ENCODE measurements at regions not wholly inside any gene's neighbourhood (a gene's known extent, or its start where the extent isn't known, plus 50 kb on each side); places are given as distances from the start of the nearest gene placed in this dataset.

DNA sequence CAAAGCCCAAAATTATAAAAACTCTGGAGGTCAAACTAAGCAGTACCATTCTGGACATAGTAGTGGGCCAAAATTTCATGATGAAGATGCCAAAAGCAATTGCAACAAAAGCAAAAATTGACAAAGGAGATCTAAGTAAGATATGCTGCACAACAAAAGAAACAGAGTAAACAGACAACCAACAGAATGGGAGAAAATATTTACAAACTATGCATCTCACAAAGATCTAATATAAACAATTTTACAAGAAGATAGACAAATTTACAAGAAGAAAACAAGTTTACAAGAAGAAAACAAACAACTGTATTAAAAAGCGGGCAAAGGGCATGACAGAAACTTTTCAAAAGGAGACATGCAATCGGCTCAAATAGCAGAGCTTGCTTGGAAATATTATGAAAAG lies 396.9 kb downstream of the CDH9 start:
- Histone ChIP-seq H3K18ac (ENCODE audit: low read depth, low read length) (no peak overlapping the region), H2AK9ac (replicated peaks; ENCODE audit: low read depth, low read length, poor library complexity) (no peak overlapping the region), H3K9me1 (ENCODE audit: insufficient read depth, low read length) (no peaks in the 10 kb centered on the region), H4K20me1 (ENCODE audit: insufficient read depth, low read length) (no peaks in the 10 kb centered on the region), H3K27me3 (ENCODE audit: control insufficient read depth, insufficient read depth, low read length) (no peaks in the 10 kb centered on the region), H2AFZ (replicated peaks; ENCODE audit: low read length, poor library complexity) (no peak overlapping the region), H3K4me2 (ENCODE audit: low read depth, low read length) (no peak overlapping the region), H3K23ac (ENCODE audit: low read depth, low read length) (no peak overlapping the region), H3K56ac (ENCODE audit: extremely low read depth, insufficient read depth, low read length) (no peak overlapping the region), H3K27ac (ENCODE audit: insufficient read depth, low read length) (no peak overlapping the region), H4K5ac (ENCODE audit: low read depth, low read length) (no peak overlapping the region), H3K9me3 (ENCODE audit: control insufficient read depth, insufficient read depth, low read length) (no peaks in the 10 kb centered on the region; the same call in 1 of the 2 replicates), H3K9ac (ENCODE audit: low read depth, low read length) (no peak overlapping the region), H3K79me1 (ENCODE audit: low read depth in 1 of 2, low read length in 2 of 2) (no peaks in the 10 kb centered on the region), H2BK15ac (ENCODE audit: low read depth, low read length) (no peak overlapping the region), H3K4me1 (ENCODE audit: control insufficient read depth, insufficient read depth, low read length) (no peaks in the 10 kb centered on the region), H3K4ac (ENCODE audit: low read depth, low read length) (no peak overlapping the region), H3K4me3 (ENCODE audit: insufficient read depth, low read depth, low read length) (no peak overlapping the region), H2BK20ac (ENCODE audit: low read depth, low read length) (no peak overlapping the region), H4K8ac (ENCODE audit: low read depth in 2 of 2, low read length in 2 of 2) (no peak overlapping the region), H3K36me3 (ENCODE audit: control insufficient read depth, insufficient read depth, low read length) (no peaks in the 10 kb centered on the region), H2BK5ac (ENCODE audit: low read depth, low read length, poor library complexity, severe bottlenecking) (no peak overlapping the region), H4K91ac (ENCODE audit: insufficient read depth, low read depth, low read length) (no peak overlapping the region), H2BK120ac (ENCODE audit: low read depth, low read length) (no peak overlapping the region), H2AK5ac (ENCODE audit: low read depth, low read length) (no peak overlapping the region), H3K14ac (replicated peaks; ENCODE audit: low read depth, low read length) (no peak overlapping the region)
- DNase-seq (no peak), ATAC-seq (ENCODE audit: low read depth) (no peak)
- intact Hi-C loops (cut with micrococcal nuclease) (no loop called here), in situ Hi-C loops (cut with MboI; ENCODE audit: low sequenced_read_pairs) (no loop called here), dilution Hi-C loops (cut with HindIII; ENCODE audit: low sequenced_read_pairs, unreplicated experiment) (no loop called here)
- BruUV-seq (replicated peaks), result no TSS peak
- POLR2A ChIA-PET (ENCODE audit: unreplicated experiment), result no interaction called here
- TF ChIP-seq MAFK (IDR thresholded peaks at IDR 0.05; ENCODE audit: low read depth, low read length) (no peak), FOS (IDR thresholded peaks at IDR 0.05; ENCODE audit: low read depth, low read length) (no peak), BHLHE40 (IDR thresholded peaks at IDR 0.05; ENCODE audit: low read depth, low read length) (no peak), USF2 (IDR thresholded peaks at IDR 0.05; ENCODE audit: low read depth, low read length) (no peak), MAZ (IDR thresholded peaks at IDR 0.05; ENCODE audit: borderline replicate concordance, low read depth, low read length) (no peak), CHD1 (IDR thresholded peaks at IDR 0.05; ENCODE audit: low read depth, low read length) (no peak), CEBPB (IDR thresholded peaks at IDR 0.05; ENCODE audit: low read depth, low read length) (no peak), RCOR1 (IDR thresholded peaks at IDR 0.05; ENCODE audit: insufficient replicate concordance, low read length) (no peak), POLR2A (IDR thresholded peaks at IDR 0.05; ENCODE audit: low read depth, low read length) (no peak), SMC3 (IDR thresholded peaks at IDR 0.05; ENCODE audit: low read depth, low read length) (no peak), RFX5 (IDR thresholded peaks at IDR 0.05; ENCODE audit: low read depth, low read length) (no peak), NFE2L2 (IDR thresholded peaks at IDR 0.05; ENCODE audit: low read depth, low read length) (no peak), MXI1 (IDR thresholded peaks at IDR 0.05; ENCODE audit: borderline replicate concordance, low read depth, low read length) (no peak), RAD21 (IDR thresholded peaks at IDR 0.05; ENCODE audit: low read length) (no peak)
- TF ChIP-seq, protein P1, sequence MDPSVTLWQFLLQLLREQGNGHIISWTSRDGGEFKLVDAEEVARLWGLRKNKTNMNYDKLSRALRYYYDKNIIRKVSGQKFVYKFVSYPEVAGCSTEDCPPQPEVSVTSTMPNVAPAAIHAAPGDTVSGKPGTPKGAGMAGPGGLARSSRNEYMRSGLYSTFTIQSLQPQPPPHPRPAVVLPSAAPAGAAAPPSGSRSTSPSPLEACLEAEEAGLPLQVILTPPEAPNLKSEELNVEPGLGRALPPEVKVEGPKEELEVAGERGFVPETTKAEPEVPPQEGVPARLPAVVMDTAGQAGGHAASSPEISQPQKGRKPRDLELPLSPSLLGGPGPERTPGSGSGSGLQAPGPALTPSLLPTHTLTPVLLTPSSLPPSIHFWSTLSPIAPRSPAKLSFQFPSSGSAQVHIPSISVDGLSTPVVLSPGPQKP (IDR thresholded peaks at IDR 0.05; ENCODE audit: borderline replicate concordance, low read depth, low read length), result no peak
- TF ChIP-seq, protein P2, sequence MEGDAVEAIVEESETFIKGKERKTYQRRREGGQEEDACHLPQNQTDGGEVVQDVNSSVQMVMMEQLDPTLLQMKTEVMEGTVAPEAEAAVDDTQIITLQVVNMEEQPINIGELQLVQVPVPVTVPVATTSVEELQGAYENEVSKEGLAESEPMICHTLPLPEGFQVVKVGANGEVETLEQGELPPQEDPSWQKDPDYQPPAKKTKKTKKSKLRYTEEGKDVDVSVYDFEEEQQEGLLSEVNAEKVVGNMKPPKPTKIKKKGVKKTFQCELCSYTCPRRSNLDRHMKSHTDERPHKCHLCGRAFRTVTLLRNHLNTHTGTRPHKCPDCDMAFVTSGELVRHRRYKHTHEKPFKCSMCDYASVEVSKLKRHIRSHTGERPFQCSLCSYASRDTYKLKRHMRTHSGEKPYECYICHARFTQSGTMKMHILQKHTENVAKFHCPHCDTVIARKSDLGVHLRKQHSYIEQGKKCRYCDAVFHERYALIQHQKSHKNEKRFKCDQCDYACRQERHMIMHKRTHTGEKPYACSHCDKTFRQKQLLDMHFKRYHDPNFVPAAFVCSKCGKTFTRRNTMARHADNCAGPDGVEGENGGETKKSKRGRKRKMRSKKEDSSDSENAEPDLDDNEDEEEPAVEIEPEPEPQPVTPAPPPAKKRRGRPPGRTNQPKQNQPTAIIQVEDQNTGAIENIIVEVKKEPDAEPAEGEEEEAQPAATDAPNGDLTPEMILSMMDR (conservative IDR thresholded peaks at IDR 0.05; ENCODE audit: low read depth, low read length), result no peak
- no CpG with 5 or more reads among the region's 2 CpGs for WGBS, 2 experiments (ENCODE audit: extremely low coverage in 2 of 2, insufficient read length in 1 of 2)
- CTCF ChIA-PET, result no interaction called here

Data from IMR-90 (cell line).